ENCODE measurements at regions not wholly inside any gene's neighbourhood (a gene's known extent, or its start where the extent isn't known, plus 50 kb on each side); places are given as distances from the start of the nearest gene placed in this dataset.
"Not testable (repeated sequence)": the region's sequence is repeated elsewhere in the genome, so short reads cannot be mapped to it uniquely, and the experiment has no call there.

DNA sequence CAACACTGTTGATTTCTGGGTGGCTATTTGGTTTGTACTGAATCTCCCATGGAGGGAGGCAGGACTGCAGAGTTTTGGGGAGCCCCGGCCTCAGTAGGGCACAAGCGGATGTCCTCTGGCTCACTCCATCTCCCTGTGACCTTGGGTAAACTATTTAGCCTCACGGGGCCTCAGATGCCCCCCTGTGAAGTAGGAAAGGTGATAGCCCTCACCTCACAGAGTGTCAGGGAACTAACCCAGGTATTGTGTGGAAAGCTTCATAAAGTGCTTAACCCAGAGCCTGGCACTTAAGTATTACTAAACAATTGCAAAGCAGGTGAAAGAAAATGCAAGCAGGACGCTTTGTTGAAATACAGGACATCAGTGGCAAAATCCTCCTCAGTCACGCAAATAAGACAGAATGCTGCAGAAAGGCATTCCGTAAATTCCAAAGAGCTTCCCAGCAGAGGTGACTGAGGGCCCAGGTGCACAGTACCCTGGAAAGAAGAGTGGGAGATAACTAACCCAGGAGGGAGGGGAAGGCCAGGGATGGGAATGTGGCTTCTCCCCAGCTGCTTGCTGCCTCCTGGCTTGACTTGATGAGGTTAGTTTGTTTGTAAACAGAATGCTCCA lies 436.3 kb downstream of the PRDM2 start:
- no peak for DNase-seq (ENCODE audit: low read depth in 1 of 2, low spot score in 1 of 2)

DNA sequence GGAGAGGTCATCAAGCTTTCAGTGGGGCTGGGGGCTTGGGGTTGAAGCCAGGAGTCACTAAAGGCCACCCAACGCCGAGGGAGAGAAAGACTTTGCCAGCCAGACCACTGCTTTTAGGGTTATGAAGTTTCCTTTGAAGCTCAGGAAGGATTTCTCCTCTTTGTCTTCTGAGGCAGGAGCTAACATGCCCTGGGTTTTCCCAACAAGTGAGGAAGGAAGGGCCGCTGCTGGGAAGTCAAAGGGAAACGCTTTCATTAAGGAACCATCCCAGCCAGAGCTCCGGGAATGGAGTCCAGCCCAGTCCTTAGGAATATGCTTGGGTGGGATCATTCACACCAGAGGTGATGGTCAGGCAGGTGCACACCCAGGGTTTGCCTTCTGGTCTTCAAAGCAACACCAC lies 436.9 kb downstream of the PRDM2 start:
- no peak for DNase-seq (ENCODE audit: low read depth in 1 of 2, low spot score in 1 of 2)

DNA sequence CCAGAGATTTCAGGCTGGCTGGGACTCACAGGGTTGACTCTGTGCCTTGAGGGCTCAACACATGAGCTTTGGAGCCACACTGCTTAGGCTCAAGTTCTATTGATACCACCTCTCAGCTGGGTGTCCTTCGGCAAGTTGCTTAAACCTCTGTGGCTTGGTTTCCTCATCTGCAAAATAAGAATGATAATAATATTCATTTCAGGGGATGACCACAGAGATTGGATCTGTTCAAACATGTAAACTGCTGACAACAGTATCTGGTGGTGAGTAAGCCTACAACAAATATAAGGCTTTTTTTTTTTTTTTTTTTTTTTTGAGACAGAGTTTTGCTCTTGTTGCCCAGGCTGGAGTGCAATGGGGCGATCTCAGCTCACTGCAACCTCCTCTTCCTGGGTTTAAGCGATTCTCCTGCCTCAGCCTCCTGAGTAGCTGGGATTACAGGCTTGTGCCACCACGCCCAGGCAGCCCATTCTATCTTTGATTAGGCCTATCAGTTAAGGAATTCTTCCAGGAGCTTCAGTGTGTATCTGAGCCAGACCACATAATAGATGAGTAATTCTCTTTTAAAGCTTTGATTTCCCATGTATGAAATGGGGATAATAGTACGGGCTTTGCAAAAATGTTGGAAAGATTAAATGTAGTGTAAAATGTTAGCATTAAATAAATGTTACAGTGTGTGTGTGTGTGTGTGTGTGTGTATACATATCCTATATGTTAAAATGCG lies 437.6 kb downstream of the PRDM2 start:
- DNase-seq (ENCODE audit: low read depth in 1 of 2, low spot score in 1 of 2): no peak

DNA sequence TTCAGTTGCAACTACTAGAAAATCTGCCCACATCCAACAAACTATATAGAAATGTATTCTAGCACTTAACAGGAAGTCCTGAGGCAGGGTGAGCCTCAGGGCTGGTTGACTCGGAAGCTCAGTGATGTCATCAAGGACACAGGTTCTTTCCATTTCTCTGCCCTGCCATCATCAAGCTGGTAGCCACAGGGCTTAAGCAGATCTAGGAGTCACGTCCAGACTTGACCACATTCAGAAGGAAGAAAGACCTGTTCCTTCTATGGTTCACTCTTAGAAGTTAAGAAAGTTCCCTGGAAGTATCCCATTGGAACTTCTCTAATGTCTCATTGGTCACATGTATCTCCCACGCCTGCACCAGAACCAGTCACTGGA lies 438.1 kb downstream of the PRDM2 start:
- DNase-seq (ENCODE audit: low read depth in 1 of 2, low spot score in 1 of 2): no peak

DNA sequence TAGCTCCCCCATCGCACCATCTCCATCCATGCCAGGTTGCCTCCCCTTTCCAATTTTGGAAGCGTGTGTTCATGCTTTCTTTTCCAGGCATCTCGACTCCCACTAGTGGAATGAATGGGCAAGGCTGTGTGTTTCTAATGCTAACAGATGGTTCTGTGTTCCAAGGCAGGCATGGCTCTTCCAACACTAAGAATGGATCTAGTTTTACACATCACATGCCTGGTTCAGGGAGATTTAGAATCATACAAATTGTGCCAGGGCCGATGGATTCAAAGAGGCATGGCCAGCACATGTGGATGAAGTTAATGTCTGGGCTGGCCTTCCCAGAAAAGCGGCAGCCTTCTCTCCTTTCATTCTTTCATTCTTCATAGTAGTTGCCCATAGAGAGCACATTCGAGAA lies 438.7 kb downstream of the PRDM2 start:
- DNase-seq (ENCODE audit: low read depth in 1 of 2, low spot score in 1 of 2): no peak

DNA sequence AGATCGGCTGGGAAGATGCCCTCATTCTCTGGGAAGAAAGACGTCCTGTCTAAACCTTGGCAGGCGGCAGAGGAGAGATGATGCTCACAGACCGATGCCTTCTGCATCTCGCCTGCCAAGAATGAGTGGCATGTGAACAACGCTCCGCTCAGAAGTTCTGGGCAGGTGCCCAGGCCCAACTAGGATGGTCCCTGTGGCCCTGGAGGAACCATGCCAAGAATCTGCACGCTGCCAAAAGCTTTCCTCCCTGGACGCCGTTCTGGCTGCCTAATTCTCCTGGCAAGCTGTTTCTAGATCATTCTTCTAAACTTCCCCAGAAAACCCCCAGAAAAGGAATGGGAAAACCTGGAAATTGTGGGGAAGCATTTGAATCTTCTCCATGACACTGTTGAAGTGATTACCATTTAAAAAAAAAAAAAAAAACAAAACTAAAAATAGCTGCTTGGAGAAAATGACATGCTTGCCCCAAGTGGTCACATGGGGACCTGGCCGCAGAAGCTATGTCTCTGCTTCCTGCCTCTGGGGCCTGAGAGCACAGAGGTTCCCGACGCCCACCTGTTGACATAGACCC lies 440.9 kb downstream of the PRDM2 start:
- DNase-seq (ENCODE audit: low read depth in 1 of 2, low spot score in 1 of 2): no peak

DNA sequence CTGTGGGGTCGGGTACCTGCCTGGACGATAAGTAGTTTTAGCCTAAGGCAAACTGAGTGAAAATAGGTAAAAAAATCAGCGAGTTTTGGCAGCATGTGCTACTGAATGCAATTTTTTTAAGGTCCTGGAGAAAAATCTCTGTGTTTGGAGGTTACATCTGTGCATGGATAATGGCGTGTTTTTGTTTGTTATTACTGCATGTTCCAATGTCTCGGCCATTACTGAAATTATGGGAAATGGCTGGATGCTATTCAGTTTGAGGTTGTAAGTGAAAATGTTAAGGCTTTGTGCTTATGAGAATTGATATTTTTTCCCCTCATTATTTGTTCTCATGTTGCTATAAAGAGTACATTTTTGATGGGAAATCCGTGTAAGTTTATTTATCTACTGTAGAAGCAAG lies 441.7 kb downstream of the PRDM2 start:
- no peak for DNase-seq (ENCODE audit: low read depth in 1 of 2, low spot score in 1 of 2)

DNA sequence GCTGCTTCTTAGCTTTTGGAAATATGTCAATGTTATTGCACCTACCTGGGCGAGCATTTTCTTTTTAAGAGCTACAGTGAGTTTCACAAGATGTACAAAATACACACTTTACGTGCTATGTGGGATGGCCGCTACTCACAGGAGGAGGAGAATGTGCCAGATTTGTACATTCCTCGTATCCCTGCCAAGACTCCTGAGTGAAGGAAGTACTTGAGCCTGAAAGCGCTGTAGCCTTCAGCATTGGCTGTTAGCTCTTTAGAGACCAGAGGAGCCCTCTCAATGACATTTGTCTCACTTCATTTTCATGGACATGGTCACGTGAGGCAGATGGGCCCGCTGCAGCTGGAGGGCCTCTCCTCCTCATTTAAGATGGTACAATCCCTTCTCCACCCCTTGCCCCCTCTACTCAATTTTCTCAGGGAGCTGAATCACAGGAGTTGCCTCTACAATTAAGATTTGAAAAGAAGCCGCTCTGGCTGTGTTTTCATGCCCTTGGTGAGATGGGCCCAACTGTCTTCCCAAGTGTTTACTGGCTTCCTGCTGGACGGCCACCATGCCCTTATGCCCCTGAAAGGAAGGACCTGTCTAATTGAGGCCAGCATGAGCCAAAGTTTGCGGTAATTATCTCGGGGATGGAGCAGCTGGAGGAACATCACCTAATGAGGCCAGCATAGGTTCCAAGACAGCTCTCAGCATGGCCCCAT lies 442.6 kb downstream of the PRDM2 start:
- no peak for DNase-seq (ENCODE audit: low read depth in 1 of 2, low spot score in 1 of 2)

DNA sequence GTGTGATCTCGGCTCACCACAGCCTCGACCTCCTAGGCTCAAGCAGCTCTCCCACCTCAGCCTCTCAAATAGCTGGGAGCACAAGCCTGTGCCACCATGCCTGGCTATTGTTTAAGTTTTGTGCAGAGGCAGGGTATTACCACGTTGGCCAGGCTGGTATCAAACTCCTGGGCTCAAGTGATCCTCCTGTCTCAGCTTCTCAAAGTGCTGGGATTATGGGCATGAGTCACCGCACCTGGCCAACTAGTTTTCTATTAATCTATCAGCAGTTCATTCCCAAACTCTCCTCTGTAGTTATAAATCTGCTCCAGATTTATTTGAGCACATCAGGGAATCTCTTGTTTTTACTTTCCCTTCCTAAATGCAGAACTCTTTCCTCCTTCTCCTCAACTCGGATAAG lies 443.8 kb downstream of the PRDM2 start:
- no peak for DNase-seq (ENCODE audit: low read depth in 1 of 2, low spot score in 1 of 2)

DNA sequence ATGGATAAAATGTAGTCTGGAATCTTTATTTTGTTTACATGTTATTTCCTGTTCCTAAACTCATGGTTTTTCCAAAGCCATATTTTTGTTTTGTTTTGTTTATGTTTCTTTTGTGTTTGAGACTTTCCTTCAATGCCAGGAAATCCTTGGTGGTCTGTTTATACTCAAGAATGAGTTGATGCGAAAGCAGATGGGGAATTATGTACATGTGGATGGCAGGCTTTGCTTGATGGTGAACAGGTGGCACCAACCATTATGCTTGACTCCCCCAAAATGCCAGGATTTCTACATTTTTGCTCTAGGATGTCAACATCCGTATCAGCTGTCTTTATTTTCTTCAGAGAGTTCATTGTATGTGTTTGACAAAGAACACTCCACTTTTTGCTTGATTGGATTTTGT lies 448.5 kb downstream of the PRDM2 start:
- DNase-seq (ENCODE audit: low read depth in 1 of 2, low spot score in 1 of 2): no peak

DNA sequence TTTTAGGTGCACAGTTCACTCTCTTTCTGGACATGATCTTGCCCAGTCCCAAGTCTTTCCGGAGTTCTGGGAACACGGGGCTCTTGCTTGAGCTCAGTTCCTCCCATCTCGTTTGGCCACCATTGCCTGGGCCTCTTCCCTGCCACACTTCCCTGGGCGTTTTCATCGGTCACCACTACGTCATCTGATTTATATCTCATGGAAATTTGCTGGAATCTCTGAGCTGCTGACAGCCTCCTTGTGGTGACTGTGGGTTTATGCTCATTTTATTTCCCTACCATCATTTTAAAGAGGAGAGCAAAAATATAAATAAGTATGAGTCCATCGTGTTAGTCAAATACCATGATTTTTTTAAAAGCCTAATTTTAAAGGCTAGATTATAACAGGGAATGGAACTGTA lies 449.1 kb upstream of the KAZN start:
- DNase-seq (ENCODE audit: low read depth in 1 of 2, low spot score in 1 of 2): no peak

DNA sequence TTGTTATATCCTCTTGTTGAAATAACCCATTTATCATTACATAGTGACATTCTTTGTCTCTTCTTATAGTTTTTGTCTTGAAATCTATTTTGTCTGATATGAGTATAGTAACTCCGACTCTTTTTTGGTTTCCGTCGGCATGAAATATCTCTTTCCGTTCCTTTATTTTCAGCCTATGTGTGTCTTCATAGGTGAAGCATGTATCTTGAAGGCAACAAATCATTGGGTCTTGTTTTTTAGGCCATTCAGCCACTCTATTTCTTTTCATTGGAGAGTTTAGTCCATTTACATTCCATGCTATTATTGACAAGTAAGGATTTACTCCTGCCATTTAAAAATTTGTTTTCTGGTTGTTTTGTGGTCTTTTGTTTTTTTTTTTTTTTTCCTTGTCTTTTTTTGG lies 441.9 kb upstream of the KAZN start:
- DNase-seq (ENCODE audit: low read depth in 1 of 2, low spot score in 1 of 2): no peak

DNA sequence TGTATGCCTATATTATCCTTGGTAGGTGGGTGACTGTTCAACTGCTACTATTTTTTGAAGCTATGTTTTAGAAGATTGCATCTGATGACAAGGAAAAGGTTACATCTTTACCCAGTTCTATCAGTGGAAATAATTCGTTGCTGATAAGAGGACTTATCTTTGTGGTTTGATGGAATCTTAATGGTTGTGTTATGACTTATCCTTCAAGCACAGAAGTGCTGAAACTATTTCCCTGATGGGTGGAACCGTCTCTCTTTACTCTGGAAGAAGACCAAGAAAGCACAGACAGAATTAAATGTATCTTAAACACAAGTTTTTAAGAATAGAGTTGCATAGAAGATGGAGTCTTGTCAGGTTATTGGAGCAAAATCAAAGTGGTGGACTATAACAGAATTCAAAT lies 437.7 kb upstream of the KAZN start:
- no peak for DNase-seq (ENCODE audit: low read depth in 1 of 2, low spot score in 1 of 2)

DNA sequence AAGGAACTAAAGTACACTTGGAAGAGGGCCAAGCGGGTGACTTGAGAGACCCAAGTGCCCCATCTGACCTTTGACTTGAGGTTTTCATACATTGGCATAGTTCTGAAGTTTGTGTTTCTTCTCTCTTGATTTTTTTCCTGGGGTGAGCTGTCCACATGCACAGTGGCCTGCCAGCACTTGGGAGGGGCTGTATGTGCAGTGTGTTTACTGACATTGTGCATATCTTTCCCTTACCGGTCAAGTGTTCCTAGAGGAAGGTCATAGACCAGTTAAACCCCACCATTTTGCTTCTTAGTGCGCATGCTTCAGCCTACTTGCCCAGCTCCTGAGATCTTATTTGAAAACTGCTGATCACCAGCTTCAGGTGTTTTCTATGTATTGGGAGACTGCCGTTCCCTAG lies 435.2 kb upstream of the KAZN start:
- DNase-seq (ENCODE audit: low read depth in 1 of 2, low spot score in 1 of 2): no peak

DNA sequence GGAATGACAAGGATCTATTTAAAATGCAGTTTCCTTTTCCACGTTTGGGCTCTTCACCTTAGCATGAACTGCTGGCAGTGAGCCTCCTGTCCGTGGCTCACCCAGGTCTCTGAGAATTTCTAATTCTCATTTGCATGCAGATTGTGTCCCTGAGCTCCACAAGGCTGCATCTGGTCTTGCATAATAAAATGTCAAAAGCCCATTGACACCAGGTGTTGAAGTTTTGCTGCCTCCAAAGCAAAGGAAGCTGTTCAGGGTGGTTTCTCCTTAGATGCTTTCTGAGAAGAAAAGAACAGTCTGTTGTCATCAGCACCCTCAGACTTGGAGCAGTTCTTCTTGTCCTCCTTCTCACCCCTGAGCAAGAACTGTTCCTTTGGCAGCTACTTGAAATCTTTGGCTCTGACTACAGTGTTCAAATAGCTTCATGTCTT lies 433.1 kb upstream of the KAZN start:
- DNase-seq (ENCODE audit: low read depth in 1 of 2, low spot score in 1 of 2): no peak

DNA sequence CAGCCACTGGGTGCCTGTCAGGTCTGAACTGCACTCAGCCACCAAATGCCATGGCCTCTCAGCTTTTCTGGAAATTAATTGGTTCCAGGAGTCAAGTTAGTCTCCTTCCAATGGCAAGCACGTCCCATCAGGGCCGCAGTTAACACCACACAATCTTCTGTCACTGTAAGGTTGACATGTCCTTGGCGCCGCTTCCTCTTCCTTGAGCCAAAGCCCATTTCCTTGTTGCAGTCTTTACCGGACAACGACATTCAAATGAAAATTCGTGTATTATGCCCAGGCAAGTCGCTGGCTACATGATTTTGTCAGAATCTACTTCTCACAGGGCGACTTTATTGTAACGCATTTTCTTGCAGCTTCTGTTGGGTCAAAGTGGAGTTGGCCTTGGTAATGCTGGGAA lies 430.6 kb upstream of the KAZN start:
- DNase-seq (ENCODE audit: low read depth in 1 of 2, low spot score in 1 of 2): no peak

DNA sequence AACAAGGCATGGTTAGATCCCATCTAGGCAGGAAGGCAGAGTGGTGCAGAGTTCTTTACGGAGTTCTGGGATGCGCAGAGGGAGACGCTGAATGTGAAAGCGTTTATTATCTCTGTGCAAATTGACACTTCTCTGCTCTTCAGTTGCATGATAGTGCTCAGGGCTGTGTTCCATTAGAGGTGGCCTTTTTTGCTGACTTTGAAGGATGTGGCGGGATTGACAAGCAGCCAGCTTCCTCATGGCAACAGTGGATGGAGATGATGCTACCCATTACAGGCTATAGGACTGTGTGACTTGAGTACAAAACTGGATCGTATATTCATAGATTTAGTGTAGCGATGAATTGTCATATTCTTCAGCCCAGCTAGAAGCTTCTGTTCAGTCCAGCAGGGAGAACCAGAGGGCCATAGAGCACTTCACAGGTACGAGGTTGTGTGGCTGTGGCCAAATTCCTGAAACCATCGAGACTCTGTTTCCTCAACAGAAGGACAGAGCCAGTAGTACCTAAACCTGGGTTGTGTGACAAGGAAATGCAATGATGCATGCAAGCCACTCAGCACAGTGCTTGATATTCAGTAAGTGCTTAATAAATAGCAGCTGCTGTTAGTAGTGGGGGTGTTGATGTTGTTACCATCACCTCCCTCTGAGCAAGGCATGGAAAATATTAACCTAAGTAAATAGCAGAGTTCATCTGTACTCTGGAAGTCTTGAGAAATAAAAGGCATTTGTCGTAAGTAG lies 430.0 kb upstream of the KAZN start:
- DNase-seq (ENCODE audit: low read depth in 1 of 2, low spot score in 1 of 2): no peak

DNA sequence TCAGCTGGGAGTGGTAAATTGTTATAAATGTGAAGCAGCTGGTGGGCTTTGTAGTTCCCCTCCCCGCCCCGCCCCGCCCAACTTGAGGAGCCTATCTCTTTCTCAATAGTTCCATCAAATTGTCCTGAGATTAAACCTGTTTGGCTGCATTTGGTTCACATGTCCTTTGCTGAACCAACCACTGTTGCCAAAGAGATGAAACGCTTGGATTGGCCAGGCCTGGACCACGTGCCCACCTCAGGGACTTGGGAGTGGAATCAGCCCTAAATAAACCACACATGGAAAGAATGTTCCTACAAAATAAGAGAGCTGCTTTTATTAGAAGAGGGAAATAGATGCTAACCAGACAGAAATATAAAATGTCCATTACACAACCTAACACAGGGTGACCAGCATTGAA lies 424.9 kb upstream of the KAZN start:
- DNase-seq (ENCODE audit: low read depth in 1 of 2, low spot score in 1 of 2): no peak

DNA sequence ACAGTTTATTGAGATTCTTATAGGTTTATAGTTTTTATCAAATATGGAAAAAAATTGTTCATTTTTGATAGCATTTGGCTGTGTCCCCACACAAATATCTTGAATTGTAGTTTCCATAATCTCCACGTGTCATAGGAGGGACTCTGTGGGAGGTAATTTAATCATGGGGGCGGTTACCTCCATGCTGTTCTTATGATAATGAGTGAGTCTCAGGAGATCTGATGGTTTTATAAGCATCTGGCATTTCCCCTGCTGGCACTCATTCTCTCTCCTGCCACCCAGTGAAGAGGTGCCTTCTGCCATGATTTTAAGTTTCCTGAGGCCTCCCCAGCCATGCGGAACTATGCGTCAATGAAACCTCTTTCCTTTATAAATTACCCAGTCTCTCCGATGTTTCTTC lies 420.6 kb upstream of the KAZN start:
- not testable (repeated sequence) for DNase-seq (ENCODE audit: low read depth in 1 of 2, low spot score in 1 of 2)

DNA sequence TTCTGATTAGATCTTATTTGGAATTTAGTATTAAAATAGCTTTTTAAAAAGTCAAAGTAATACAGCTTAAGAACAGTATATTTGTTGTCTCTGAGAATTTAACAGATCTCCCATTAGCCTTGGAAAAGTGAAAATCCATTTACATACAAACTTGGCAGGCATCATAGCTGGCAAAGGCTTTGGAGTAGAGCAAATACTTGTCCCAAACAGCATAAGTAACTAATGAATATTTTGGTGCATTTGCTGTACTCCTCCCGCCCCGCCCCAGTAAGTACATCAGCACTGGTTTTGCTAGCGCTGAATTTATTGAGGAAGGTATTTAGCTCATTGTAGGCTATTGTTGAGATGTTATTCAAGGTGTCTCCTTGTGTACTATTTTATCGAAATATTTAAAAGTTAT lies 417.7 kb upstream of the KAZN start:
- DNase-seq (ENCODE audit: low read depth in 1 of 2, low spot score in 1 of 2): no peak

DNA sequence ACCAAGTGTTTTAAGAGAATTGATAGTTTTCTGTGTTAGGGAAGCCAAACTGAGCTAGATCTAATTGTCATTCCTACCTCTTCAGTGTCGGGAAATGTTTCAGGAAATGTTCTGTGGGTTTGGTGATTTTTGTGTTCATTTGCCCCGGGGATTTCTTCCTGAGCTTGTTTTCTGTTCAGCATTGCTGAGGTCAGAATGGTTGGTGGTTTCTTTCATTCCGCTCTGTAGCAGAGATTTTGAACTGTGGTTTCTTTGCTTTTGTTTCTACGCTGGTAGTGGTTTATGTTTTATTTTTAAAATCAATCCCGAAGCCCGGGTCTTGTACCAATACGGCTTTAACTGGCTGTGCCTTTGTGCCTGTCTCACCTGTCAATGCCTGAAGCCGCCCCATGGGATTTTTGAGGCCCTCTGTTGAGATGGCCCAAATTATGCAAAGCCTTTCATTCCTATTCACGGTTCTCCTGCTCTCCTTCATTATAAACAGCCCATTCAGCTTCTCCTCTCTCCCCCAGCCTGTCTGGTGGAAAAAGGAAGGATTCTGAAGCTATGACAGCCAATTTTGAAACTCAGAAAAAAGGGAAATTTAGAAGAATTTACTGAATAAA lies 417.2 kb upstream of the KAZN start:
- no peak for DNase-seq (ENCODE audit: low read depth in 1 of 2, low spot score in 1 of 2)

All from activated T-helper 1 cell treated with anti-CD3 and anti-CD28 coated beads, Interleukin-2, amount 50 U/mL, for 16 hours (primary cell).